GM21737 (cell line): ENCODE measurements at regions not wholly inside any gene's neighbourhood (a gene's known extent, or its start where the extent isn't known, plus 50 kb on each side); places are given as distances from the start of the nearest gene placed in this dataset.

Experiments
- ATAC-seq: cut with Tn5 transposase; IDR thresholded peaks from one replicate; pipeline ENCODE4 v1.9.1; 2021; ENCODE audit warnings: mild to moderate bottlenecking, moderate library complexity; ENCODE audit not compliant: unreplicated experiment

DNA sequence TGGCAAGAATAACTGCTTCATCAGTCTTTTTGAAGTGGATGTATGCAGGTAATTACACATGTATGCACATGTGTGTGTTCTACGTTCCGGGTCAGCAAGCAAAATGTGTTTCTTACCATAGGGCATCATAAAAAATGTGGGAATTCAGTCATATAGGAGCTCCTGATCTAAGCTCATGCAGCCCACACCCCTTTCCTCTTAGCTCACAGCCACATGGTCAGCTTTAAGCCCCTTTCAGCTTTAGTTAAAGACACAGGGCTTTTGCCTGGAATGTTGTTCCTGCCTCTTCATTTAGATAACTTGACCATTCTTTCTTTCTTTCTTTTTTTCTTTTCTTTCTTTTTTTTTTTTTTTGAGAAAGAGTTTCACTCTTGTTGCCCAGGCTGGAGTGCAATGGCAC lies 258.1 kb downstream of the RPS24 start:
- no peak for ATAC-seq

DNA sequence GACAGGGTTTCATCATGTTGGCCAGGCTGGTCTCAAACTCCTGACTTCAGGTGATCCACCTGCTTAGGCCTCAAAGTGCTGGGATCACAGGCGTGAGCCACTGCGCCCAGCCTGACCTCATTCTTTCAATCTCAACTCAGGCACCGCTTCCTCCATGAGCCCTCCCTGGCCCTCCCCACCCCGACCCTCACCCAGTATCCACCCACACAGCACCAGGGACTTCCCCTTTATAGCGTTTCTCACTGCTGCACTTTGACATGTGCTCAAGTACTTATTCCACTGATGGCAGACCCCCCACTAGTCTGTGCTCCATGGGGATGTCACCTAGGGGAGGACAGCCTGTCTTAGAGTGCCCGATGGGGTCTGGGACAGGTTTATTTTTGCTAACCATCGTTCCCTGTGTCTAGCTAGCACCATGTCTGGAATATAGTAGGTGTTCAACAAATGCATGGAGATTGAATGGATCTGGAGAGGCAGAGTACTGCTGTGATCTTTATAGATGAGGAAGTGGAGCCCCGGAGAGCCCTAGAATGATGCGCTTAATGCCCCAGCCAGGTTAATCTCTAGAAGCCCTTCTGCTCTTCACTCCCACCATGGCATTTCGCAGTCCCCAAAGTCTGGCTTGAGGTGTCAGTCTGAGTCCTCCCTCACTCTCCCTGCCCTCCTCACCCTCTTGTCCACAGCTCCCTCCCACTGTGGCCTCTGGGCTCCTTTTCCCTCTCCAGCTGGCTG lies 258.8 kb downstream of the RPS24 start:
- ATAC-seq: no peak

DNA sequence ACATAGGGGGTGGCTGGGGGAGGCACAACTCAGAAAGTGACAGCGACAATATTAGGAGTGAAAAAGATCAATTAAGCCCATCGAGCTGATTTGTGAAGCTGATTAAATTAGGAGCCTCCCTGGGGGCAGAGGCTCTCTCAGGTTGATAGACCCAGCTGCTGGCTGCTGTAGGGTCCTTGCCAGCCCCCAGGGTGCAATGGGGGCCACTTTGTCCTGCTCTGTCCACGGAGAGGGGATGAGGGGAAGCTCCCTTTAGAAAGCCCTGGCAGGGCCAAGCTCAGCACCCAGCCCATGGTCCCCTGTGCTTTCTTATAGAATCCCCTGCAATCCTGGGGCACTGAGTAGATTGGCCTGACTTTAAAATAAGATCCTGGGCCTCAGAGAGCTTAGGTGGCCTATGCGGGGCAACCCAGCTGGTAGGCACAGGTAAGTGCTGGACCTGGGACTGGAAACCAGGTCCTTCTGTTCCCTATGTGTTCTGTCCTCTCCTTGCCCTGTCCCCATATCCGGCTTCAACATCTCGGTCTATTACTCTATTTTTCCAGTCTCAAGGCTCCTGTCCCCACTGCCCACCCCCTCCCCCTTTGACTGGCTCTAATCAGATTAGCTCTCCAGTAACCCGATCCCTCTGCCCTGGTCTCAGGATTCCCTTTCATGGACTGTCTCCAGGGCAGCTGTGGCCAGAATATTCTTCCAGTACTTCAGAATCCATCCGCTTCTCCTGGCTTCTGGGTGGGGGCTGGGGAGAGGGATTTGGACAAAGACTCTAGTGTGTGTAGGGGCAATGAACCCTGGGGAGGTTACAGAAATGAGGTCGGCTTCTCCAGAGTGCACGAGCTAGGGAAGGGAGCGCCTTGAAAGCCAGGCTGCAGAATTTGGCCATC lies 259.6 kb downstream of the RPS24 start:
- no peak for ATAC-seq

DNA sequence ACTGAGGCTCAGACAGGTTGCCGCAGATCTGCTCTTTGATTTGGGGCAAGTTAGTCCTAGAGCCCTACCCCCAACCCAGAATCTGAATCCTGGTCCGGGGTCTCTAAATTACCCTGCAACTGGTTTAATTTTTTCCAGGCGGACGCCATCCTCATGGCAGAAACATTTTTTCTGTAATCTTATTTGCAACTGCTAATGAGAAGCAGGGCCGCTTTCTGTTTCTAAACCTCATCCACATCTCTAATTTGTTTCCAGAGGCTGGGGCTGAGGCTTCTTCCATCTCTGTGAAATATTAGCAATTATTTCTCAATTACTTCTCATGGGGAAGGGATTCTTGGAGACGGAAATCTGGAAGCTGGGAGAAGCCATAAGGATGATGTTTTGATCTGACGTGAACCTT lies 261.6 kb downstream of the RPS24 start:
- ATAC-seq: no peak

DNA sequence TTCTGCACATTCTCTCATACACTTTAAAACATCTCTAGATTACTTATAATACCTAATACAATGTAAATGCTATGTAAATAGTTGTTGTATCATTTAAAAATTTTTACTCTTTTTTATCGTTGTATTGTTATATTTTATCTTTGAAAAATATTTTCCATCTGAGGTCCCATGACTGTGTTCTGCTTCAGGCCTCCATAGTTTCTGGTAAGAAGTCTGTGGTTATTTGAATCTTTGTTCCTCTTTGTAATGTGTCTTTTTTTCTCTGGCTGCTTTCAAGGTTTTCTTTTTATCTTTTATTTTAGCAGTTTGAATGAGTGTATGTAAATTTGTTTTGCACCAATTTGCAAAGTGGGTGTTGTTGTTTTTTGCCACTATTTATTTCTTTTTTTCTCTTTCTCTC lies 263.1 kb downstream of the RPS24 start:
- ATAC-seq: no peak

DNA sequence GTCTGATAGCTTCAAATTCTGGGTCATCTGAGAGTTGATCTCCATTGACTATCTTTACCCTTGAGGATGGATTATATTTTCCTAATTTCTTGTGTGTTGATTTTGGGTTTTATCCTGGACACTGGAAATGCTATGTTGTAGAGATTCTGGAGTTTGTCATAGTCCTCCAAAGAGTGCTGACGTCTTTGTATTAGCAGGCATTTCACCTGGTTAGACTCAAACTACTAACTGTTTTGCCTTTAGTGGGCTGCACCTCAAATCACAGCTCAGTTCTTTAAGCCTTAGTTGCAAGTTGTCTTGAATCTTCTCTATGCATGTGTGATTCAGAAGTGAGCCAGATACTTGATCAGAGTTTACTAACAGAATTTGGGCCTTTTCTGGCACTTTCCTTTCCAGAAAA lies 264.3 kb downstream of the RPS24 start:
- no peak for ATAC-seq

DNA sequence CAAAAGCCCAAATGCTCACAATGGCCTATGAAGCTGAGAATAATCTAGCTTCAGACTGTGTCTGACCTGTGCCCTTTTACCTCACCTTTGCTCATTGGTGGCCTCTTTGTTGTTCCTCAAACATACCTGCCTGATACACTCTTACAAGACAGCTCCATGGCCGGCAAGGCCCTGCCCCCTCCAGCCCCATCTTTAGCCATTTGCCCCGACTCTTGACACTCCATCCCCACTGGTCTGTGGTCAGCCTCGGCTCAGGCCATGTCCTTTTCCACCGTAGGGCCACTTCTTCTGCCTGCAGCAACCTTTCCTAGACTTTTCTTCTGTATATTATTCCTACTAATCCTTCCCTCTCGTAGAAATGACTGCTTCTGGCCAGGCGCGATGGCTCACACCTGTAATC lies 265.2 kb downstream of the RPS24 start:
- no peak for ATAC-seq

DNA sequence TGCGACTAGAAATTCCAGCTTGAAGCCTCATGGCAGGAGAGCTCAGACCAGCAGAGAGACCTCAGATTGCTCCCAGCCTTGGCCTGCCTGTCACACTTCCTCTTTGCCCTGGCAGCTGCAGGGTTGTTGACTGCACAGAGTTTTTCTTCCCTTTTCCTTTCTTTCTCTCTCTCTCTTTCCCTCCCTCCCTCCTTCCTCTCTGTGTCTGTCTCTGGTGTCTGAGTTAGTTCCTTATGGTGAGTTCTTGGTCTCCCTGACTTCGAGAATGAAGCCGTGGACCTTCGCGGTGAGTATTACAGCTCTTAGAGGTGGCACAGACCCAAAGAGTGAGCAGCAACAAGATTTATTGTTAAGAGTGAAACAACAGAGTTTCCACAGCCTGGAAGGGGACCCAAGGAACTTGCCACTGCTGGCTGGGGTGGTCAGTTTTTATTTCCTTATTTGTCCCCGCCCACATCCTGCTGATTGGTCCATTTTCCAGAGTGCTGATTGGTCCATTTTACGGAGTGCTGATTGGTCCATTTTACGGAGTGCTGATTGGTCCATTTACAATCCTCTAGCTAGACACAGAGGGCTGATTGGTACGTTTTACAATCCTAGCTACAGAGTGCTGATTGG lies 266.3 kb downstream of the RPS24 start:
- ATAC-seq: no peak

DNA sequence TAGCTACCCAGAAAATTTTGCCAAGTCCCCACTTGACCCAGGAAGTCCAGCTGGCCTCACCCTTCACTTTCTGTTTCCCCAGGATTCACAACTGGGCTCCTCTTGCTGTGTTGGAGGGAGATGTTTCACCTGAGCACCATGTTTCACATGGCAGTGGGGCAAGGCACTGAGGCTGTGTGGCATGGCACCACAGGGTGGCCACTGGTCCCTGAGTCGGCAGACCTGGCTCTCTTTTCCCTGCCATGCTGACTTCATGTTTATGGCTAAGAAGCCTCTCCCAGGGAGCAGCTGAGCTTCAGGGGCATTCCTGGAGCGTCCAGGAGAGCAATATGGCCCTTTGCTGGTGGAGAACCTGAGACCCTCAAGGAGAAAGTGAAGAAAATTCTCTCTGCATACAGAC lies 266.9 kb downstream of the RPS24 start:
- no peak for ATAC-seq

DNA sequence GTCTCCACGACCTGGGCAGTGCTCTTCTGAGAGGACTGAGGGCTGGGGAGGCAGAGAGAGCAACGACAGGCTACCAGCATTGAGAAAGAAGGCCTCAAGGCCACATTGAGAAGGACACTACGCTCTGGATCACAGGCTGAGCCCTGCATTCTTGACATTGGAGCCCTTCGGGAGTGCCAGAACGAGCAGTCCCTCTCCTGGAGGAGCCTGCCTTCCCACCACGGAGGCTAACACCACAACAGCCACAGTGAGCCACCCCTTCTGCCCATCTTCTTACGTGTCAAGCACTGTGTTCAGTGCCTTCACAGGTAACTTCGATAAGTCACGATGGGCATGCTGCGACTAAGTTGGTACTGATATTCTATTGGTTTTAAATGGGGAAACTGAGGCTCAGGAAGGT lies 267.8 kb downstream of the RPS24 start:
- no peak for ATAC-seq

DNA sequence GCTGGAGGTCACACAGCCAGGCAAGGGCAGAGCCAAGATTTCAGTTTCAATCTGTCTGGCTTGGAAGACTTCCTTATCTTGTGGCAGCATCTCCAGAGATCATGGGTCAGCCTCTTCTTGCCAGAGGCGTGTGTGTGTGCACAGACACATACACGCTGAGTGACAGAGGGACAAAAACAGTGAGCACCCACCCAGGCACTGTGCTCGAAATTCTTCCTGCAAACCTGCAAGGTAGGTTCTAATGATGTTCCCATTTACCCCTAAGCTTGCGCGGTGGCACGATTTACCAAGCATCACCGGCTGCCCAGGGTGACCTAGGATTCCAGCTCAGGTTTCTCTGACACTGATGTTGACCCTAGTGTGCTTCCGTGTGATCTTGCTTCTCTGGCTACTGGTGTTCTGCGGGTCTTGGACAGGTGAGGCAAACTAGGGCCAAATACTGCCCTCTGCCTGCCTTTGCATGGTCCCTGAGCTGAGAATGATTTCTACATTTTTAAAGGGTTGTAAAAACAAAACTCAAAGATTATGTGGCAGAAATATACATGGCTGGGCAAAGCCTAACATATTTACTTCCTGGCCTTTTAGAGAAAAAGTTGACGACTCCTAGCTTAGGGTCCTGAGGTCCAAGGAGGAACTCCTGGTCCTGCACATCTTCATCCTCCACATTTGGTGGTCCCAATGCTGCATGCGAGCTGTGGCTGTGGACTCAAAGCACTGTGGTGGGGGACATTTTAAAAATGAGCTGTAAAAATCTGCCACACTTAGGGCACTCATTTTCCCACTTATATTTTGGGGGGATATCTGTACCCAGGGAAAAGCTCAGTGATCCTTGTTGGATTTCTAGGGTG lies 268.5 kb downstream of the RPS24 start:
- no peak for ATAC-seq

DNA sequence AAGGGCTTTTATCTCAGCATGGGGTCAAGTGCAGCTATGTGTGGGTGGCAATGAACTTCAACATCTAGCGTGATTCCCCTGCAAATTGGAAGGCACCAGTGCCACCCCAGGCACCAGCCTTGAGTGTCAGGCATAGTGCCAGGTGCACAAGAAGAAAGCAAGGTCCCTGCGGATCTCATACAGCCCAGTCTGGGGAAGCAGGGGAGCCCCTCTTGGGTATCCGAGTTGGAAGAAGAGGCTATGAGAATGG lies 269.0 kb downstream of the RPS24 start:
- ATAC-seq: no peak

DNA sequence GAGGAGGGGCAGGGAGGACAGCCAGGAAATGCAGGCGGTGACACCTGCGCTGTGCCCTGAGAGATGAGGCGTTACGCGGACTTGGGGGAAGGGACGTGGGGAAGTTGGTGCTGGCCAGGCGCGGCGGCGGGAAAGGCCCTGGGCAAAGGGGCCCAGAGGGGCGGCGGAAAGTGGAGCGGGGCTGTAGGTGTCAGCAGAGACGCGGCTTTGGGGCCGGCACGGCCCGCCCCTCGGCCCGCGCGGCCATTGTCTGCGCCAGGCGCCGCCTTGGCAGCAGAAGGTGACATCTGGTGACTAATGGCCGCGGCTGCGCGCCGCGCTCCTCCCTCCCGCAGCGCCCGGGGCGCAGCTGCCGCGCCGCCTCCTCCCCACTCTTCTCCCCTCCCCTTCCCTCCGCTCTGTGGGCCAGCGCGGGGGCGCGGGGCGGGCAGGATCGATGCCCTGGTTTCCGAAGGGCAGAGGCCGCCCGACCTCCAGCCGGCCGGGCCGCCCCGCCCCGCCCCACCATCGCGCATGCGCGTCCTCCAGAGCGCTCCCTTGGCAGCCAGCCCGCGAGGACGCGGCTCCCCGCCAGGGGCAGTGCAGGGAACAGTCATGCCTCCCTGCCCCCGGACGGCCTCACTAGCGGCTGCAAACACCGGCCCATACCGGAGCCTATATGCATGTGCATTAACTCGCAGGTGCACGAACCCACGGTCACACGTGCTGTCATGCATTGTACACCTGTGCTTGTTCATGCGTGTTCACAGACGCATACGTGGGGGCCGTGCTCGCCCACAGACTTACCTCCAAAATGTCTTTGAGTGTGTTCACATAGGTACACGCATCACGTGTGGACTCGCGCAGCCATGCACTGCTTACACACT lies 269.6 kb downstream of the RPS24 start:
- ATAC-seq: peak; percentile 92

DNA sequence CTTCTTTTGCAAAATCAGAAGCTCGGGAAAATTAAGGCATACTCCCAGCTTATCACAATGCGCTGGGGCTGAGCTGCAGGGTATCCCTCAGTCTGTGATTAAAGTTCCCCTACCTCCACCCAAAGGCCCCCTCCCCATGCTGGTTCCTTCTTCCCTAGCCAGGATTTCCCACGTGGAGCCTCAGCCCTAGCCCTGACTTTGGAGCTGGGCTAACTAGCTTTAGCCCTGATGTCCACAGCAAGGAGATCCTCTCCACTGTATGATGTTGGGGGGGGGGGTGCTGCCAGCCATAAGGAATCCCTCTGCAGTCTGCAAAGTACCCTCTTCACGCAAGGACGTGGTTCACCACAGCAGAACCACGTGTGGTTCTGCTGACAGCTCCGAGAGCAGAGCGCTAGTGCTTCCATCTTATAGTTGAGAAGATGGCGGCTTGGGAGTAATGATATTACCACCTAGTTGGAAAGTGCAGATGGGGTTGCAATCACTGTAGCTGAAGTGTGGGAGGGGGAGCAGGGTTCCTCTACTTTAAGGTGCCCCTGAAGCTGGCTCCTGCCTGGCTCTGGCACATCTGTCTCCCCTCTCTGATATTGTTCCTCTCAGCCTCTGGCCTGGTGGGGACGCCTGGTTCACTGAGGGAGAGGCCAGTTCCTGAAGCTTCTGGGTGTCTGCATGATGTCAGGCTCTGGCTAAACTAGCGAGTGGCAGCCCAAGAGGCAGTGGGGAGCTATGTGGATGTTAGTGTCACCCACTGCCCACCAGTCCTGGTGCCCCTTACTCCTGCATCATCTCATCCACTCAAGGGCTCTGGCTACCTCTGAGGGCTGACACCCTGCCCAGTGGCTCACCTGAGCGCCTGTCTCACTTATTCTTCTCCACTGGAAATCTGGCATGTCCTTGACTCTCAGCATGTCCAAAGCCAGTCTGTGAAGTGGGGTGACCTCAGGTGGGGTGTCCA lies 270.7 kb downstream of the RPS24 start:
- no peak for ATAC-seq

DNA sequence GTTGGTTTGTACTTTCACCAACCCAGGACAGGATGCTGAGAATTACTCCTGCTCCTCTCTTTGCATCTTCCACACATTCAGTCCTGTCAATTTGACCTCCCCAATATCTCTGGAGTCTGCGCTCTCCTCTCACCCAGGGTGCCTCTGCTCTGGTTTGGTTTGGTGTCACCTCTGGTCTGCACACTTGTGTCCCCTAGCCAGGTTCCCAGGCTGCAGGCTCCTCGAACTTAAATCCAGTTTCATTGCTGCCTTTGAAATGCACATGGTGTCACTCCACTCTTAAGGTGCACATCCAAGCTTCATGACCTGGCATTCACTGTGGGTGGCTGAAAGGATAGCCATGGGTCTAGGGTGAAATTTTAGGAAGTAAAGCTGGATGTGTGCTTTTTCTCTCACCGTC lies 271.6 kb downstream of the RPS24 start:
- ATAC-seq: no peak

DNA sequence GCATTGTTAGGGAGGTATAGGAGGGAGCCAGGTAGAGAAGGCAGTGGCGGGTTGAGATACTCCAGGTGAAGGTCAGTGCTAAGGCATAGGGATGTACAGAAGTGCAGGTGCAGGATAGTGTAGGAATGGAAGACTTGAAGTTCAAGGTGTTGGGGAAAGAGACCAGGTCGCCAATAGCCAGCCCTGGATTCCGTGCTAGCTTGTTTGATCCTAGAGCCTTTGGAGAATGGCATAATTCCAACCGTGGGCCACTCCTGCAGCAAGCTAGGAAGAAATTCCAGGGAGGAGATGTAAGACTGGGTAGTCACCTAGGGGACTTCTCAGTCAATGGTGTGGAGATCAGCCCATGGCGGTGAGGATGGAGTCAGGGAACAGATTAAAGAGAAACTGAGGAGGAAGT lies 272.7 kb downstream of the RPS24 start:
- ATAC-seq: no peak

DNA sequence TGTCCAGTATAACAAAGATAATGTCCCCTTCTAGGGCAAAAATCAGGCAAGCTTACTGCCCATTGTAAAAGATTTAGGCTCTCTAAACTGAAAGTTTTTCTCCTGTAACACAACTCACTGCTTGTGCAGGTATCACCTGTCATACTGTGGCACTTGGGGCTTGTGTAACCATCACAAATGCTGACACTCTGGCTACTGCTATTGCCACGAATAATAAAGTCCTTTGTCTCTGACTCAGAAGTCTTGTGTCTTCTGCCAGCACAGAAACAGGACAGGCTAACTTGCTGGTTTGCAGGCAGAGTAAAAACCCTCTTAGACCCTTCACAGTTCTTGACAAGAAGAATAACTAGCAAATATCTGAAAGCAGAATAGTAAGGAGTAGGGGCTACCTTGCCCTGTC lies 273.9 kb downstream of the RPS24 start:
- no peak for ATAC-seq

DNA sequence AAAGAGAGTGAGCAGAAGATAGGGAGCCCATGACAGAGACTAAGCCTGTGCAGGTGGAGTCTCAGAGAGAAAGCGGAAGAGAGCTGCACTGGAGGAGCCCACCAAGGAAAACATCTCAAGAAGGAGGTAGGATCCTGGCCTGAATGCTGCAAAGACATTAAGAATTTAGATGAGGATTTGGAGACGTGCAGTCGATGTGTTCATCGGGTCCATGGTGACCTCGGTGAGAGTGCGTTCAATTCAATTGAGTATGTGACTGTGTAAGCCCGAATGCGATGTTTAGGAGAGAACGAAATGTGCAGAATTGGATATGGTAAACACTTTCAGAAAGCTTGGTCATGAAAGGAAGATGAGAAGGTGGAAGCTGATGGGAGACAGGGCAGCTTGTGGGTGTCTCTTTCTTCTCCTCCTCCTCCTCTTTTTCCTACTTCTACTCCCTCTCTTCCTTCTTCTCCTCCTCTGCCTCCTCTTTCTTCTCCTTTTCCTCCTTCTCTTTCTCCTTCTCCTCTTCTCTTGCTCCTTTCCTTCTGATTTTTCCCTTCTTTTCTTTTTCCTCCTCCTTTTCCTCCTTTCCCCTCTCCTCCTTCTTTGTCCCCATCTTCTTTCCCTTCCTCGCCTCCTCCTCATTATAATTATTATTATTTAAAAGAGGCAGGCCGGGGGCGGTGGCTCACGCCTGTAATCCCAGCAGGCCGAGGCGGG lies 276.0 kb downstream of the RPS24 start:
- no peak for ATAC-seq
